Left forelimb (tissue), 1 donor: ENCODE measurements at regions not wholly inside any gene's neighbourhood (a gene's known extent, or its start where the extent isn't known, plus 50 kb on each side); places are given as distances from the start of the nearest gene placed in this dataset.
A peak's percentile ranks its signal among the peaks of the same experiment; 100 is the strongest.

Experiments
- DNase-seq: peaks from one replicate; pipeline ENCODE4 v3.0.0-alpha.2; 2018; ENCODE audit warnings: low spot score

DNA sequence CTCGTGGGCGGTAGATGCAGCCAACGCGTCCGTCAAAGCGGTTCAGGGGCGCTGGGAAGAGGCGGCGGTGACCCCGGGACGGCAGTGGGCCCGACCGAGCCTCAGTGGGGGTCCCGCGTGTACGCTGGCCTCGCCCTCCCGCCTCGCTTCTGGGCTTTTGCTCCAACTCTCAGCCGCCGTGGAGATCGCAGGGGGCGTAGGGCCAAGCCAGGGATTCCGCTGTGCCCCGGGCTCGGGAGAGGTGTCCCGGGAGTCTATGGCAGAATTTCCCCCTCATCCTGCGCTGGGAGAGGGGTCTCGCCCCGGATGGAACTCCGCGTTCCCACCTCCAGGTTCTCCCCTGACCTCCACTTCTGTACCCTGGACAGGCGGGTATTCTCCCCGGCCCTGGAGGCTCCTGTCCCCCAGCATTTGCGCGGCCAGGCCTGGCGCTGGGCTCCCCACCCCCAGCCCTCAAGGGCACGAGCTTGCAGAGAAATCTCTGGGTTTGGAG is 131.9 kb downstream of the MRPL36 start:
- no peak for DNase-seq

- DNase-seq, result peak; percentile 81
Observed at GRCh38 chr5:1666812-1667588, 132.6 kb downstream of the MRPL36 start.

DNA sequence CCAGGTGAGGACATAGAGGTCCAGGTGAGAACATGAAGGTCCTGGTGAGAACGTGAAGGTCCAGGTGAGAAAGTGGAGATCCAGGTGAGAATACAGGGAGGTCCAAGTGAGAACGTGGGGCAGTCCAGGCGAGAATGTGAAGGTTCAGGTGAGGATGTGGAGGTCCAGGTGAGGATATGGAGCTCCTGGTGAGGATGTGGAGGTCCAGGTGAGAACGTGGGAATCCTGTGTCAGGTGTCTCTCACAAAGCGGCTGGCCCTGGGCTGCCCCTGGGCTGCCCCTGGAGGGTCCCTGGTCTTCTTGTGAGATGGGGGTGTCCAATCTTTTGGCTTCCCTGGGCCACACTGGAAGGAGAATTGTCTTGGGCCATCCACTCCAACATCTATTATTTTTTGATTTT is 133.4 kb downstream of the MRPL36 start:
- no peak for DNase-seq

DNA sequence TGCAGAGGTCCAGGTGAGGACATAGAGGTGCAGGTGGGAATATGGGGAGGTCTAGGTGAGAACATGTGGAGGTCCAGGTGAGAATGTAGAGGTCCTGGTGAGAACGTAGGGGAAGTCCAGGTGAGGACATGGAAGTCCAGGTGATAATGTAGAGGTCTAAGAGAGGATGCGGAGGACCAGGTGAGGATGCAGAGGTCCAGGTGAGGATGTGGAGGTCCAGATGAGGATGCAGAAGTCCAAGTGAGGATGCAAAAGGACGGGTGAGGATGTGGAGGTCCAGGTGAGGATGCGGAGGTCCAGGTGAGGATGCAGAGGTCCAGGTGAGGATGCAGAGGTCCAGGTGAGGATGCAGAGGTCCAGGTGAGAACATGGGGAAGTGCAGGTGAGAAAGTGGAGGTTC is 133.8 kb downstream of the MRPL36 start:
- no peak for DNase-seq

- DNase-seq, result no peak
Observed at GRCh38 chr5:1665231-1665630, 134.4 kb downstream of the MRPL36 start.

DNA sequence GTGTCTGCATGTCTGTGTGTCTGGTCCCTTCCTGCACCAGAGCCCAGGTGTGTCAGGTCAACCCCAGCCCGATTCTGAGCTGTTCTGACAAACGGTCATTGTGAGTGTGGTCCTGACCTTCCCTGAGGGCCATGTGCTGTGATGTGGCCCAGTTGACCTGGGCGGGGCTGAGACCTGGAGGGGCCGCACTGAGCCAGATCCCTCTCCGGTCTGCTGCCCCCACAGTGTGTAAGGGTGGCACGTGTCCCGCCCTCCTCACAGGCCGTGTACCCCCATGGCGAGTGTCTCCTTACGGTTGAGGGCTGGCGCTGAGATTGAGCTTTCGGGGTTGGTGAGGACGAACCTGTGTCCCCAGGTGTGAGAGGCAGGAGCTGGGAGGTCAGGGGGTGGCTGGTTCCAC is 136.5 kb downstream of the MRPL36 start:
- DNase-seq, result no peak

GRCh38 chr5:1662559-1663085 is 137.0 kb downstream of the MRPL36 start:
- DNase-seq, result no peak

GRCh38 chr5:1661831-1662558 is 137.6 kb downstream of the MRPL36 start:
- no peak for DNase-seq

DNA sequence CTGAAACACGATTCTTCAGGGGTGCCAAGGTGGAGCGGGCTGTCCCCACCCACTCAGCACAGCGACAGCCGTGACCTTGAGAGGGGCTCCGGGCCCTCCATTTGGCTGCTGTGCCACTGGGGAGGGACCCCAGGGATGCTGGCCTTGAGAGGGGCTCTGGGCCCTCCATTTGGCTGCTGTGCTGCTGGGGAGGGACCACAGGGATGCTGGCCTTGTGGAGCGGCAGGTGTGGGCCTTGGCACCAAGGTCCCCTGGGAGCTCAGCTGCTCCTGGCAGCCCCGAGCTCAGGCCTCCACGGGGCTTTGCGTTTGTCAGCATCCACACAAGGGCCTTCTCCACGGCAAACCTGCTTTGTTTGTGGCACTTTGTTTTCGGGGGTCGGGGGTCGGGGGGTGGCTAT is 137.6 kb upstream of the LPCAT1 start:
- no peak for DNase-seq

DNA sequence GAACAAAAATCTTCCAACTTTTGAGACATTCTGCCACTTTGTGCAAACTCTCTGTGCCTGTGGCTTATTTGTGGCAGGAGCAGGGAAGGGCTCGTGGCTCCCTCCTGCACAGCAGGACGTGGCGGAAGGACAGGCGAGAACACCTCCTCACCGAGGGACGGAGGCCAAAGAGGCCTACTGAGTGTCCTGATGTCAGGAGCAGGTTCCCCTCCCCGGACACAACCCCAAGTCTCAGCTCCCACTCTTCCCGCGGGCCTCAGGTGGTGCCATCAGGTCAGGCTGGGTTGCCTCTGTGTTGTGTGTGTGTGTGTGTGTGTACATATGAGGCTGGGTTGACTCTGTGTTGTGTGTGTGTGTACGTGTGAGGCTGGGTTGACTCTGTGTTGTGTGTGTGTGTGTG is 136.8 kb upstream of the LPCAT1 start:
- no peak for DNase-seq

DNA sequence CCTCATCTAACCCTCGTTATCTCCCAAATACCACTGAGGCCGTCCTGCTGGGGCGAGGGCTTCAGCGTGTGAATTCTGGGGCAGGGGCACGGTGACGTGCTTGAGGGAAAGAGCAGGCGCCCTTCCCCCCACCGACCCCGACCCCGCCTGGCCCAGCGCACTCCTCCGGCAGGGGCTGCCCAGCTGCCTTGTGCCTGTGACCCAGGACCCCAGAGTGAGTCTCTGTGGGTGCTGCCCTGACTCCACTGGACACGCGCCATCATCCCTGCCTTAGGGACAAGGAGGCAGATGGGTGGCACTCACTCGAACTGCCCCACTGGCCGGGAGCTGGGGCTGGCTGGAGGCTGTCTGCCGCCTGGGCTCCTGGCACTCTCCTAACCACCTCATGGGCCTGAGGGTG is 136.2 kb upstream of the LPCAT1 start:
- DNase-seq, result peak; percentile 57

DNA sequence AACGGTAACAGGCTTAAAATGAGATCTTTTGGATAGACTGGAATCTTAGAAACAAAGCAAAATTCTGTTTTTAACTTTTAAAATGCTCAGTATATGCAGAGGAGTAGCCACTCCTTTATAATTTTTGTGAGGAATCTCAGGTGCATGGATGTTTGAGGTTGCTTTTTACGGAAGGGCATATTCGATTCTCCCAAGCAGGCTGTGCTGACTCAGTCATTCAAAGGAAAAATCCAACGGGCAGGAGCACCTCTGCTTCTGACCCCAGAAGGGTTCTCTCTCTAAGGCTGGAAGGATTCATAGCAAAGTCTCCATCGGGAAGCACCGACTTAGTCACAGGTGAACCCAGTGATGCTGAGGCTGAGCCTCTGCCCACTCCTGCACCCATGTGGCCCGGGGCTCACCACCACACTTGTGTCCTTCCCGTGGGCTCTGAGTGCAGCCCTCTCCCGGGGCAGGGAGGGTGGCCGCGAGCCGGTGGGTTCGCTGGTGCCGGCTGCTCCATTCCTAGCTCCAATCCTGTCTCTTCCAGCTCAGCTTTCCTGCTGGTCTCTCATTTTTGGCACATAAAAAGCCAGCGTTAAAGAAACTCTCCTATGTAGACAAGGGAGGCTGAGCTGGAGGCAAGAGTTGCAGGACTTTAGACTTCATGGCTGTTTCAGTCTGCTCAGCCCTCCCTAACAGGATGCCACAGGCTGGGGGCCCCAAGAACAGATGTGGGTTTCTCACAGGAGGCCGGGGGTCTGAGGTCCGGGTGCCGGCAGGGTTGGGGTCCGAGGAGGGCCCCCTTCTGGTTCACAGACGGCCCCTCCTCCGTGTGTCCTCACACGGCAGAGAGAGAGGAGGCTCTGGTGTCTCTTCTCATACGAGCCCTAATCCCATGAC is 135.6 kb upstream of the LPCAT1 start:
- peak; percentile 55 for DNase-seq

GRCh38 chr5:1658665-1659064 is 134.9 kb upstream of the LPCAT1 start:
- DNase-seq, result peak; percentile 53

GRCh38 chr5:1657161-1657741 is 133.5 kb upstream of the LPCAT1 start:
- DNase-seq, result peak; percentile 52

- DNase-seq, result no peak
Observed at GRCh38 chr5:1656271-1656975, 132.7 kb upstream of the LPCAT1 start.

DNA sequence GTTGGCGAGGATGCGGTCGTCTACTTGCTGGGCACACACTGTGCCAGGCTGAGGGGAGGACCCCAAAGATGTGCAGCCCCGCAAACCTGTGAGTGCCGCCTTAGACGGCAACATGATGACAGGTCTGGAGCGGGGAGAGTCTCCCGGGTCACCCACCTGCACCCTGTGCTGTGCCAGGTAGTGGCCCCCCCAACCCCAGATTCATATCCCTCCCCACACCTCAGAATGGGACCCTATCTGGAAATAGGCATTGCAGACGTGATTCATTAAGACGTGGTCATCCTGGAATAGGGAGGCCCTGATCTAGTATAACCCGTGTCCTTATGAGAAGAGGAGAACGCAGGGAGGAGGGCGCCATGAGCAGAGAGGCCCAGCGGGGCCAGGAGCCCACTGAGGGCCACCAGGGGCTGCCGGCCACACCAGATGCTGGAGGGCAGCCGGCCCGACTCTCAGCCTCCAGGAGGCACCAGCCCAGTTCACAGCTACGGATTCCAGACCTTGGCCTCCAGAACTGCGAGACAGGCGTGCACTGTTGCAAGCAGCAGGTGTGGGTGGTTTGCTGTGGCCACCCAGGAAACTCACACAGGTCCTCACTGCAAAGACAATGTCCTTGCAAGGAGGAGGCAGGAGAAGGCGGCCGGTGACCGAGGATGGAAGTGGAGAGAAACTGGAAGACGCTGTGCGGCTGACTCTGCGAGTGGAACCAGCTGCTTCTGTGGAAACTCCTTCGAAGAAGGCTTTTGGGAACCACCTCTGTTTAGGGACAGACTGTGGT is 131.9 kb upstream of the LPCAT1 start:
- no peak for DNase-seq

DNA sequence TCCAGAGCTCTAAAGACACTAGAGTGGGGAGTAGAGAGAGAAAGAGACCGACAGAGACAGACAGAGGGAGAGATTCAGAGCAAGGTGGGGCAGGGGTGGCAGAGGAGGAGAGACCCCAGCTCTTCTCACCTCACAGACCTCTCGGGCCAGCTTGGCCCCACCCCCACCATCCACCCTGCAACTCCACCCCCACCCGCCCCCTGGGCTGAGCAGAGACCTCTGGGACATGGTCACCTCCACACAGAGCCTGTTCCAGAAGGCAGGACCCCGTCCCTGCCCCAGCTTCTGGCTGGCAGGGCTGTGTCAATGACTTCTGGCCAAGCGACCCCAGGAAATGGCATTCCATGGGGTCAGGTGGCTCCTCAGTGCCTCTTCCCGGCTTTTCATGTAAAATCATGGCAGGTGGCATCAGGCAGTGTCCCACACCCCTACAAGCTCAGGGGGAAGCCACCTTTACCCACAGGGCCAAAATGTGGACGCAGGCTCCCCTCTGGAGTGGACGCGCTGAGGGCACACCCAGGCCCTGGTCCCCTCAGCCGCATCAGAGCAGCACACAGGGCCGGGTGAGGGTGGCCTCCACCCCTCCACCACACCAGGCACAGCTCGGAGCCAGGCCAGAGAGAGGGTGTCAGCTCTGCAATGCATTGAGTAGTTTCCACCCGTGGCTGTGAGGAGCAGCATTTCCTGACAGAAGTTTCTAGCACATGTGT is 131.2 kb upstream of the LPCAT1 start:
- DNase-seq, result no peak

DNA sequence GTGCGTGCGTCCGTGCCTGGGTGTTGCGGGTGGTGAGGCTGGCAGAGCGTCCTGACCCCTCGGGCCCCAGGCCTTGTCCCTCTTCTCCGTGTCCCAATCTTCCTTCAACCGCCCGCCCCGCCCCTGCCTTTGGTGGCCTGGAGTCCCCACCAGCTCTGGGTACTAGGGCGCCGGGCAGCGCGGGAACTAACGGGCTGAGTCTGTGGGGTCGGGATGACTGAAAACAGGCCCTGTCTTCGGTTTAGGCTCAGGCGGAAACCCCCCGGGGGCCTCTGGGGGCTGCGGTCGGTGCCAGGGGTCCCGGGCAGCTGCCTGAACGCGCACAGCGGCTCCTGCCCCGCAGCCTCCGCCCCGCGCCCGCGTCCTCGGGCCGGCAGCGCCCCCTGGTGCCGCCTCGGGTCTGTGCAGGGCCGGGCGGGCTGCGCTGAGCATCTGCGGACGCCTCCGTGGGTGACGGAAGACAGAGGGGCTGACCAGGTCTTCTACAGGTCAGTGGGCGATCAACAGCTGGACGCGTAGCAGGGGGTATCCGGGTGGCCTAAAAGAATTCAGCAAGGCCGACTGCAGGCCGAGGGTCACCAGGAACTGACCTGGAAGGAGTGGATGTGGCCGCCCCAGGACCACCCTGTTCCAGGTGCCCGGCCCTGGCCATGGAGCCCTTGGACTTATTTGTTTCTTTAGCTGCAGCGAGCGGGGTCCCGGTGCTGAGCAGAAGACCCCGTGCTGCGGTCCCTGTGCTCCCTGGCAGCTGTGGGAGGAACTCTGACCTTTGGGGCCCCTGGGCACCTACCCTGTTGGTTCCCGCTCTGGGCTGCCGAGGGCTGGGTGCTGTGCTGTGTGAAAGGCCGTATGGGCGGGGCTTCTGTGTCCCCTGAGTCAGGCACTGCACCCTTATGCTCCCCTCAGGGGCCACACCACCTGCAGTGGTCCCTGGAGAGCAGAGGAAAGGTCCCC is 130.2 kb upstream of the LPCAT1 start:
- DNase-seq, result peak; percentile 66
